ENCODE measurements at regions not wholly inside any gene's neighbourhood (a gene's known extent, or its start where the extent isn't known, plus 50 kb on each side); places are given as distances from the start of the nearest gene placed in this dataset.

DNA sequence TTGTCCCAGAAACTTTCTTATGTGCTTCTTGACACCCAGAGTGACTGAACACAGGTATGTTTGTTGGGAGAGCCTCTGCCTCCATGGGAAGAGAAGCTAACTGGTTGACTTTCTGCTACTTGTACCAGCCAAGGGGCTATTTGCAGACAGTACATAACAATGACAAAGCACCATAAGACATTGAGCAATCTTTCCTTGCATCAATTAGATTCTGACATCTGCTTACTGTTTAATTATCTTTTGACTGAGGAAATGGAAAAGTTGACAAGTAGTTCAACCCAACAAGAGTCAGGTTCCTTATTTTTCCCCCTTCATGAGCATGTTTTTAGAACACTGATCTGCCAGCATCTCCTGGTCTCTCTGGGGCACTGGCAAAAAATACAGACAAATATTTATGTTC is 157.7 kb downstream of the RPLP1 start:
- peak; percentile 44 for TF ChIP-seq POLR2A (IDR thresholded peaks at IDR 0.05; ENCODE audit: low read length)
- TF ChIP-seq GATA1 (IDR thresholded peaks at IDR 0.05; ENCODE audit: low read depth, low read length) = no peak
